Activated CD4-positive, CD25-positive, alpha-beta regulatory T cell (primary cell): ENCODE measurements at regions not wholly inside any gene's neighbourhood (a gene's known extent, or its start where the extent isn't known, plus 50 kb on each side); places are given as distances from the start of the nearest gene placed in this dataset.
"Not testable (repeated sequence)": the region's sequence is repeated elsewhere in the genome, so short reads cannot be mapped to it uniquely, and the experiment has no call there.

Experiments used
- DNase-seq, 4 experiments: peaks; one replicate each; lab custom pipeline; 2025; lab: John Stamatoyannopoulos, UW

GRCh38 chr17:27065588-27065987, 228.3 kb upstream of the WSB1 start:
- no peak for DNase-seq

DNA sequence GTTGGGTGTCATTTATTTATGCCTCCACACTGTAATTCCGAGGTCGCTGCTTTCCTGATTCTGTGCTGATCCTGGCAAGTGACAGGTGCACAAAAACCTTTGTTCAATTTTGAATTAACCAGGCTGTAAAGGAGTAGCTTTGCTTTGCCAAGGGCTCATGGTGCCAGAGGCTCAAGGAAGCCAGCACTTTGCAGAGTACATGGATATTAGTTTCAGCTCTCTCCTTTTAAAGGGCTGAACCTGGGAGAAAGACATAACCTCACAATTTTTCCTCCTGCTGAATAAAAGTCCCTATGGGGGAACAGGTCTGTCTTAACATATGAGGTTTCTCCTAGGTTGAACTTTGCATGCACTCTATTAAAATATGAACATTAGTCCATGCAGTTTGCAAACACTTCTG, 227.6 kb upstream of the WSB1 start:
- DNase-seq, result no peak

GRCh38 chr17:27069842-27070508, 223.9 kb upstream of the WSB1 start:
- no peak for DNase-seq

DNA sequence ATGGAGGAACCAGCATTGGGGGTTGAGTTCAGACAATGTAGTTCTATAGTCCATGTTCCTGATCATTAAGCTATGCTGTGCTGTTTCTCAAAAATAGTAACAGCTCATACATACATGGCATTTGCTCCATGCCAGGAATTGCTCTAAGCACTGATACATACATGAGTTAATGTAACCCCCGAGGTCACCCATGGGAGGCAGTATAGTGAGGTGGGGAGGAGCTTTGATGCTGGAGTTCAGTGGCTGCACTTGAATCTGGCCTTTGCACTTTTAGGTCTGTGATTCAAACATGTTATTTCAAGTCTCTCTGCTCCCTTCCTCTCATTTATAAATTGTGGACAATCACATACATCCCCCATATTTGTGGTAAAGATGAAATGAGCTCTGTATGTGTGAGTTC, 223.1 kb upstream of the WSB1 start:
- no peak for DNase-seq

DNA sequence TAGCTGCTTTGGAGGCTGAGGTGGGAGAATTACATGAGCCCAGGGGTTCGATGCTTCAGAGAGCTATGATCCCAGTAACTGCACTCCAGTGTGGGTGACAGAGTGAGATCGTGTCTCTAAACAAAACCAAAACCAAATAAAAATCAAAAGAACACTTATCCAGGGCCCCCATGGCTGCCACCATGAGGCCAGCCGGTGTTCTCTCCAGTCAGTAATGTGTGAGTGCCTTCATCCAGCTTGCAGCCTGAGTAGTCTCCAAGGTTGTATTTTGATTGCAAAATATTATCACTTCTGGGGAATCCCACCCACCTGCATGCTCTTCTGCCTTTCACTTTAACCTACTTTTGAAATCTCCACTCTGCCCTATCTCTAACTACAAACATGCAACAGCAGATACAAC, 221.0 kb upstream of the WSB1 start:
- DNase-seq, result no peak

GRCh38 chr17:27076814-27077213, 217.1 kb upstream of the WSB1 start:
- no peak for DNase-seq

- DNase-seq, result no peak
Observed at GRCh38 chr17:27078296-27078695, 215.6 kb upstream of the WSB1 start.

DNA sequence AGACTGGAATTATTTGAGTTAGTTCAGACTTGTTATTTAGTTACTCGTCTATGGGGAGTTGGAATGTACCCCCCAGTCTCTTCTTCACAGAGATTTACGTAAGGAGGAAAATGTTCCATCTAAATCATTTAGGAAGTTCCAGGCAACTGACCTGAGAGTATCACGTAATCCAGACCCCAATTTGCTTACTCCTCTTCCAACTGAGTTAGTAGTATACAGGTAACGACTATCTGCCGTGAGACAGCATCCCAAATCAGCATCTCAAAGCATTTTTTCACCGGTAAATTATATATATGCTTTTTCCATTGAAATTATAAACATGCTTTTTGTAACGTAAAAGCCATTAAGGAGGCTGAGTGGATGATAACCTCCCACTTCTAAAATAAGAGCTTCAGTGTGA, 214.3 kb upstream of the WSB1 start:
- no peak for DNase-seq

DNA sequence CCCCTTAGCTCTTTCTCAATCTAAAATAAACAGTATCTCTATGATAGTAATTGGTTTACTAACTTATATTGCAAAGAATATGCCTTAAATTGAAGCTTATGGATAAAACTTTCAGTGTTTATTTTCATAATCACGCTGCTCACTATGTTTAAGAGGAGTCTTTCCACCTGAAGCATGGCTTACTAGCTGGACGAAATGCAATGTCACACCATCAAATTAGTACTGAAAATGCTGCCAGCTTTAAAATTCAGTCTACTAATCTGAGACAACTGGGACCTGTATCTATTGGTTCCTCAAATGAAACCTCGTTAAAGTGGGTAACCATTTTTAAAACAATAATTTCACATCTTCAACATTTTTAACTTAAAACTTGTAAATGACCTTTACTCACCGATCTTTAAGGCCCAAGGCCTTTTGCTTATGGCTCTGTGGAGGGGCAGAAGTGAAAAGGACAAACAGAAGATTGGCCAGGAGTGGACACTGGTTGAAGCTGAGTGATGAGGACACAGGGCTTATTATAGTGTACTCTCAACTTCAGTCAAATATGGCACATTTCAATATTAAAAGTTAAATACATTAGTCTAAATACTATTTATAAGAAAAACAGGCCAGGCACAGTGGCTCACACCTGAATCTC, 212.8 kb upstream of the WSB1 start:
- DNase-seq, result no peak

- DNase-seq, result no peak
Observed at GRCh38 chr17:27082023-27082774, 211.7 kb upstream of the WSB1 start.

GRCh38 chr17:27082775-27083154, 211.1 kb upstream of the WSB1 start:
- no peak for DNase-seq

GRCh38 chr17:27083408-27084185, 210.3 kb upstream of the WSB1 start:
- DNase-seq, result no peak

DNA sequence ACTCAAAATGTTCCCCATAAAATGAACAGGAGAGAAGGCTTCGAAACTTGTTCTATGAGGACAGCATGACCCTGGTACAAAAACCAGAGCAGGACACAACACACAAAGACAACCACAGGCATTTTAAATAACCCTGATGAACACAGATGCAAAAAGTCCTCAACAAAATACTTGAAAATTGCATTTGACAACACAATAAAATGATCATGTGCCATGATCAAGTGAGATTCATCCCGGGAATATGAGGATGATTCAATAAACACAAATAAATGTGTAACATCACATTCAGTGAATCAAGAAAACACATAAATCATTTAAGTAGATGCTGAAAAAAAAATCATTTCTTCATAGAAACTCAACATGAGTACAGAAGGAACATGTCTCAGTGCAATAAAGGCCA, 208.4 kb upstream of the WSB1 start:
- DNase-seq, result no peak

GRCh38 chr17:27086526-27086925, 207.4 kb upstream of the WSB1 start:
- DNase-seq, result no peak

DNA sequence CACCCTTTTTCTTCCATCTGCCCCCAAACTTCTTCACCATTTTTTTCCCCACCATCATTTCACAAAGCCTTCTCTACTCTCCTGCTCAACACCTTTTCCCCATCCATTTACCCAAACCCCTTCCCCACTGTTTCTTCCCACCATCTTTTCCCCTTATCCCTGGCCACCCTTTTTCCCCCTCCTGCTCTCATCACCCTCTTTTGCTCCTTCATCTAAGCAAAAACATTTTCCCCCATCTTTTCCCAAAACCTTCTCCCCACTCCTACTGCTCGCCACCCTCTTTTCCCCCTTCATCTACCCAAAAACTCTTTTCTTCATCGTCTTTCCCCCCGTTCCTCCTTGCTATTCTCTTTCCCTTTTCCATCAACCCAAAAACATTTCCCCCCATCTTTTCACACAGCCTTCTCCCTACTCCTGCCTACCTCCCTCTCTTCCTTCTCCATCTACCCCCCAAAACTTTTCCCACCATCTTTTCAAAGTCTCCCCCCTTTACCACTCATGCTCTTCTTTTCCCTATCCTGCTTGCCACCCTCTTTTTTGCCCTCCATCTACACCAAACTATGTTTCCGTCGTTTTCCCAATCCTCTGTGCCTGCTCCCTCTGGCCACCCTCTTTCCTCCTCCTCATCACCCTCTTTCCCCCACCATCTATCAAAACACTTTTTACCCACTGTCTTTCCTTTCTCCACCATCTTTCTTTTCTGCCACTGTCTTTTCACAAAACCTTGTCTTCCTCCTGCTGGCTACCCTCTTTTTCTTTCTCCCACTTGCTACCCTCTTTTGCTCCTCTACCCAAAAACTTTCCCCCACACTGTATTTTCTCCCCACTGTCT, 205.8 kb upstream of the WSB1 start:
- DNase-seq, result no peak

DNA sequence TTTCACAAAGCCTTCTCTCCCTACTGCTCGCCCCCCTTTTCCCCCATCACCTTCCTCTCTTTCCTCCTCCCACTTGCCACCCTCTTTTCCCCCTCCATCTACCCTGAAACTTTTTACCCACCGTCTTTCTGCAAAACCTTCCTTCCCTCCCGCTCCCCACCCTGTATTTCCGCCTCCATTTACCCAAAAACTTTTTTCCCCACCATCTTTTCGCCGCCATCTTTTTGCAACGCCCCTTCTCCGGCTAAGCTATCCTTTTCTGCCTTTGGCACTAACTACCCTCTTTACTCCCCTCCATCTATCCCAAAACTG, 205.2 kb upstream of the WSB1 start:
- DNase-seq, result no peak

- DNase-seq, result not testable (repeated sequence)
Observed at GRCh38 chr17:27089079-27089928, 204.6 kb upstream of the WSB1 start.

DNA sequence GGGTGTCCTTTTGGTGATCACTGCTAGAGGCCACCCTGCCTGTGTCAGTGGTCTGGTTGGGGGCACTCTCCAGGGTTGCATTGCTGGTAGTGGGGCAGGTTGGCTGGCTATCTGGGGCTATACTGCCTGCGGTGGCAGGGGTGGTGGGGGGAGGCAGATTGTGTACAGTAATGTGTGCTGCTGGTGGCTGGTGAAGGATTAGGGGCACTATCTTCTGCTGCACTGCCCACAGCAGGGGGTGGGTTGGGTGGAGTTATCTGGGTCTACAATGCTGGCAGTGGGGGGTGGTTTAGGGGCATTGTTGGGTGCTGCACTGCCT, 204.0 kb upstream of the WSB1 start:
- DNase-seq, result no peak

DNA sequence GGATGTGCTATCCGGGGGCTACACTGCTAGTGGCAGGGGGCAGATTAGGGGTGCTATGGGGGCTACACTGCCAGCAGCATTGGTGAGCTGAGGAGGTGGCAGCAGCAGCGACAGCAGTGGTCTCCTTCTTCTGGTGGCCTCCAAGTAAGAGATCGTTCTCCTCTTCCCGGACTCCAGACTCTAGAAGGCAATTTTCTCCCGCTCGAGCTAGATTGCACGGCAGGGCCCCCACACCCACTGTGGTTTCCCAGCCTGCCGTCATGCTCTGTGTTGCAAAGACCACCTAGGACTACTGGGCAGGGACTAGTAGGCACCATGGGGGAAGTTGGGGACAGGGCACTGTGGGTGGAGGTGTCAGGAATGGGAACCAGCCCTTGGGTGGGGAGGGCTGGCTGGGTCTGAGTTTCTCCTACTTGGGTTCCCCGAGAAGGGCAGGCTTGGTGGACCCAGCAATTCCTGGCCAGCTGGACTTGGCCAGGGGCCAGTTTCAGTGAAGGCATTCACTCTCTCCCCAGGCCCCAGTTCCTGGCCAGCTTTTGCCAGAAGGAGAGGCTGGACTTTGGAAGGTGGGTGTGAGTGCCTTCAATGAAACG, 203.4 kb upstream of the WSB1 start:
- DNase-seq, result not testable (repeated sequence)

DNA sequence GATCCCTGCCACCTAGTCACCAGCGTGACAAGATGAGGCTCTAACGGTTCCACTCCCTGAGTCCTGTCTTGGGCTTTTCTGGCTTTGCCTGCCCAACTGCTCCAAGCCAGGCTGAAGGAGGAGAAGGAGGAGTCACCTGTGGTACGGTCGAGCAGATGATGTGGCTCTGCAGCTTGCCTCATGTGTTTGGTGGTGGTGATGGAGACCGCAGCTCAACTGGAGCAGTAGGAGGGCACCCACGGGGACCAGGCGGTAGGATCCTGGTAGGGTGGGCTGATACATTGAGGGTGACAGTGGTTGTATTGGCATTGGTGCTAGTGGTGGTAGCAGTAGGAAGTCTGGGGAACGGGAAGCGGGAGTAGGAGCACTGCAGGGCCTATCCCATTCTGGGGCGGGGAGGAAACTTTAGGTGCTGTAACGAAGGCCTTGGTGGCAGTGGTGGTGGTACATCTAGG, 202.8 kb upstream of the WSB1 start:
- no peak for DNase-seq

- DNase-seq, result not testable (repeated sequence)
Observed at GRCh38 chr17:27094179-27094578, 199.7 kb upstream of the WSB1 start.
